Colonic mucosa (tissue), 4 donors: ENCODE measurements at regions not wholly inside any gene's neighbourhood (a gene's known extent, or its start where the extent isn't known, plus 50 kb on each side); places are given as distances from the start of the nearest gene placed in this dataset.

Experiments
- DNase-seq: peaks from one replicate; pipeline ENCODE4 v3.0.0-alpha.2; 2020
- H3K27ac ChIP-seq: fragments of 200-600 bp; one replicate; pipeline ENCODE4 v1.8.0; 2021
- H3K27me3 ChIP-seq: fragments of 200-600 bp; one replicate; pipeline ENCODE4 v1.8.0; 2021
- H3K36me3 ChIP-seq: fragments of 200-600 bp; one replicate; pipeline ENCODE4 v1.8.0; 2021
- H3K4me1 ChIP-seq: fragments of 200-600 bp; one replicate; pipeline ENCODE4 v1.8.0; 2021; ENCODE audit warnings: mild to moderate bottlenecking
- H3K4me3 ChIP-seq: fragments of 200-600 bp; one replicate; pipeline ENCODE4 v1.8.0; 2021
- H3K9ac ChIP-seq, 2 donors: one replicate each; pipeline ENCODE4 v1.7.0; 2013; ENCODE audit warnings: control low read depth in 2 of 2, low read depth in 2 of 2, low read length in 2 of 2
- H3K9me3 ChIP-seq: fragments of 200-600 bp; one replicate; pipeline ENCODE4 v1.8.0; 2021
- CTCF ChIP-seq: fragments of 200-600 bp; IDR thresholded peaks from one replicate; pipeline ENCODE4 v1.8.0; 2022; ENCODE audit warnings: antibody characterized with exemption, mild to moderate bottlenecking
- intact Hi-C: fragments of 100-400 bp; cut with DNase I; formaldehyde crosslinking; loops from one replicate; pipeline ENCODE4 v1.14.1; 2022
- donor health status: healthy.
- donor health status: DM: no; HTN: no; CAD: no.
- donor health status: DM: no; HTN: no; CAD: no.

- H3K4me3 ChIP-seq, result no peak overlapping the region
- H3K9me3 ChIP-seq, result no peaks in the 10 kb centered on the region
- H3K27me3 ChIP-seq, result no peaks in the 10 kb centered on the region
- H3K36me3 ChIP-seq, result no peaks in the 10 kb centered on the region
- no peak overlapping the region for H3K27ac ChIP-seq
- no peak for DNase-seq
- TF ChIP-seq CTCF, result no peak
- intact Hi-C loops, result no loop called here
- no peak overlapping the region for H3K9ac ChIP-seq
- peaks cover 4% of the 10 kb centered on the region for H3K4me1 ChIP-seq
Observed at GRCh38 chr13:106418556-106418955, 116.9 kb downstream of the EFNB2 start.

DNA sequence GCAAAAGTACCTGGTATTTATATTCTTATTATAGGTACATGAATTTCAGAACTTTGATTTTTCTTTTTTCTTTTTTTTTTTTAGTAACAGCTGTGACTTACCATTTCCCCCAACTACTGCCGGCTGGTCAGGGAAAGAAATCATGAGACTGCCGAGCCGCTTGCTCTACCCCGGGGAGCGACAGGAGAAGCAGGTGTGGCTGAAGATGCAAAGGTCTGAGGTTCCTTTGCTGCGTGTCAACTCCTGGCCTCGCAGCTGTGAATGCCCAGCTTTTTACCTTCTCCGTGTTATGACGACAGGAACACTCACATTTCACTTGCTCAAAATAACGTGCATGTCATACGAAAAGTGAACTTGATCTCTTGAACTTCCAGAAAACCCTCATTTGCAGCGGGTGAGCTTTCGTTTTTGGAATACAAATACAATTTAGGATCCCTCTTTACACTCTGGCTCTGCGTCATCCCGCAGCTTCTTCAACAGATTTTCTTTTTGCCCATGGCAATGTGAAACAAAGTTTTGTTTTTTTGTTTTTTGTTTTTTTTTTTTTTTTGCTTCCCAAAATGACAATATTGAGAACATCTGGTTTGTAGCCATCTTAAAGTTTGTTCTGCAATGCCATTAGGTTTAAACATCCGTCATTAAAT is 117.9 kb downstream of the EFNB2 start:
- Histone ChIP-seq H3K9ac (no peak overlapping the region), H3K4me3 (no peak overlapping the region)
- TF ChIP-seq CTCF, result no peak

GRCh38 chr13:106416645-106417044 is 118.8 kb downstream of the EFNB2 start:
- Histone ChIP-seq H3K4me3 (no peak overlapping the region), H3K27ac (no peak overlapping the region), H3K27me3 (no peaks in the 10 kb centered on the region), H3K9ac (no peak overlapping the region), H3K4me1 (peaks cover 4% of the 10 kb centered on the region), H3K9me3 (no peaks in the 10 kb centered on the region), H3K36me3 (no peaks in the 10 kb centered on the region)
- TF ChIP-seq CTCF, result no peak
- DNase-seq, result no peak
- intact Hi-C loops, result no loop called here

More for the DNA sequence above, 117.9 kb downstream of the EFNB2 start:
- no peaks in the 10 kb centered on the region for H3K36me3 ChIP-seq
- intact Hi-C loops, result no loop called here
- peaks cover 4% of the 10 kb centered on the region for H3K4me1 ChIP-seq
- DNase-seq, result no peak
- H3K27me3 ChIP-seq, result no peaks in the 10 kb centered on the region
- no peaks in the 10 kb centered on the region for H3K9me3 ChIP-seq
- H3K27ac ChIP-seq, result no peak overlapping the region

- no peaks in the 10 kb centered on the region for H3K9me3 ChIP-seq
- intact Hi-C loops, result no loop called here
- no peak for TF ChIP-seq CTCF
- H3K4me3 ChIP-seq, result no peak overlapping the region
- no peak for DNase-seq
- no peaks in the 10 kb centered on the region for H3K36me3 ChIP-seq
- peaks cover 4% of the 10 kb centered on the region for H3K4me1 ChIP-seq
- no peaks in the 10 kb centered on the region for H3K27me3 ChIP-seq
- no peak overlapping the region for H3K27ac ChIP-seq
- no peak overlapping the region for H3K9ac ChIP-seq
Observed at GRCh38 chr13:106415971-106416370, 119.5 kb downstream of the EFNB2 start.

GRCh38 chr13:106415442-106415841 is 120.0 kb downstream of the EFNB2 start:
- Histone ChIP-seq H3K9me3 (no peaks in the 10 kb centered on the region), H3K9ac (no peak overlapping the region), H3K27ac (no peak overlapping the region), H3K27me3 (no peaks in the 10 kb centered on the region), H3K4me1 (peaks cover 4% of the 10 kb centered on the region), H3K36me3 (no peaks in the 10 kb centered on the region), H3K4me3 (no peak overlapping the region)
- no peak for TF ChIP-seq CTCF
- DNase-seq, result no peak
- intact Hi-C loops, result no loop called here
